GM21447 (cell line): ENCODE measurements at regions not wholly inside any gene's neighbourhood (a gene's known extent, or its start where the extent isn't known, plus 50 kb on each side); places are given as distances from the start of the nearest gene placed in this dataset.
"Not testable (repeated sequence)": the region's sequence is repeated elsewhere in the genome, so short reads cannot be mapped to it uniquely, and the experiment has no call there.

Source experiments
- ATAC-seq: cut with Tn5 transposase; IDR thresholded peaks from one replicate; pipeline ENCODE4 v1.9.1; 2021; ENCODE audit not compliant: unreplicated experiment

GRCh38 chr20:48035961-48036731 lies 250.9 kb upstream of the SULF2 start:
- no peak for ATAC-seq

- ATAC-seq, result no peak
Observed at GRCh38 chr20:48034751-48035150, 249.5 kb upstream of the SULF2 start.

- not testable (repeated sequence) for ATAC-seq
Observed at GRCh38 chr20:48033005-48033404, 247.7 kb upstream of the SULF2 start.

- ATAC-seq, result no peak
Observed at GRCh38 chr20:48031122-48031521, 245.8 kb upstream of the SULF2 start.

- ATAC-seq, result no peak
Observed at GRCh38 chr20:48026981-48027592, 241.8 kb upstream of the SULF2 start.

GRCh38 chr20:48025661-48026060 lies 240.4 kb upstream of the SULF2 start:
- no peak for ATAC-seq

GRCh38 chr20:48025051-48025515 lies 239.8 kb upstream of the SULF2 start:
- ATAC-seq, result no peak

GRCh38 chr20:48024539-48024938 lies 239.3 kb upstream of the SULF2 start:
- ATAC-seq, result no peak

- not testable (repeated sequence) for ATAC-seq
Observed at GRCh38 chr20:48020696-48021095, 235.4 kb upstream of the SULF2 start.

- ATAC-seq, result no peak
Observed at GRCh38 chr20:48019940-48020339, 234.7 kb upstream of the SULF2 start.

- ATAC-seq, result no peak
Observed at GRCh38 chr20:48019496-48019895, 234.2 kb upstream of the SULF2 start.

- not testable (repeated sequence) for ATAC-seq
Observed at GRCh38 chr20:48018851-48019250, 233.6 kb upstream of the SULF2 start.

- ATAC-seq, result no peak
Observed at GRCh38 chr20:48017992-48018391, 232.7 kb upstream of the SULF2 start.

GRCh38 chr20:48017509-48017908 lies 232.2 kb upstream of the SULF2 start:
- ATAC-seq, result no peak

- no peak for ATAC-seq
Observed at GRCh38 chr20:48015943-48016723, 230.9 kb upstream of the SULF2 start.

GRCh38 chr20:48015141-48015910 lies 230.0 kb upstream of the SULF2 start:
- ATAC-seq, result no peak

- no peak for ATAC-seq
Observed at GRCh38 chr20:48012401-48012974, 227.2 kb upstream of the SULF2 start.

GRCh38 chr20:48011025-48011424 lies 225.7 kb upstream of the SULF2 start:
- no peak for ATAC-seq

GRCh38 chr20:48010623-48011022 lies 225.3 kb upstream of the SULF2 start:
- no peak for ATAC-seq

GRCh38 chr20:48008850-48009515 lies 223.7 kb upstream of the SULF2 start:
- ATAC-seq, result no peak
